IPS-NIHi7 (cell line): ENCODE measurements at regions not wholly inside any gene's neighbourhood (a gene's known extent, or its start where the extent isn't known, plus 50 kb on each side); places are given as distances from the start of the nearest gene placed in this dataset.
"Not testable (repeated sequence)": the region's sequence is repeated elsewhere in the genome, so short reads cannot be mapped to it uniquely, and the experiment has no call there.

Experiments used
- DNase-seq: peaks from one replicate; pipeline ENCODE4 v3.0.0; 2012; ENCODE audit warnings: mixed read lengths; ENCODE audit errors: extremely low spot score

DNA sequence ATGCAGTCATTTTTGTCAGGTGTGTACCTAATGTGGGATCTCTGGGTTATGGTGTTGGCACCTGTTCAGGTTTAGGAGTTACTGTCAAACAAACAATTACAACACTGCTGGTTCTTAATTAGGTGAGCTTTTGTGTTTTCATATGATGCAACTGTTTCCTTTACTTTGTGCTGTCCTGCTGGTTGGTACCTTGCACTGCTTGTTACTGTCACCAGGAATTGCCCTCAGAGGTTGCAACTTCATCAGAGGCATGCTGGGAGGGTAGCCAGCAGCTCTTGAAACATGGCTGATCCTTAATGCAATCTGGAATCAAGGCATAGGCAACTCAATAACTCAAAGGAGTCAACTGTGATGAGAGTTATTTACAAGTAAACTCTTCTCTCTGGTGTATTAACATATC is 400.3 kb downstream of the MIAT start:
- no peak for DNase-seq

DNA sequence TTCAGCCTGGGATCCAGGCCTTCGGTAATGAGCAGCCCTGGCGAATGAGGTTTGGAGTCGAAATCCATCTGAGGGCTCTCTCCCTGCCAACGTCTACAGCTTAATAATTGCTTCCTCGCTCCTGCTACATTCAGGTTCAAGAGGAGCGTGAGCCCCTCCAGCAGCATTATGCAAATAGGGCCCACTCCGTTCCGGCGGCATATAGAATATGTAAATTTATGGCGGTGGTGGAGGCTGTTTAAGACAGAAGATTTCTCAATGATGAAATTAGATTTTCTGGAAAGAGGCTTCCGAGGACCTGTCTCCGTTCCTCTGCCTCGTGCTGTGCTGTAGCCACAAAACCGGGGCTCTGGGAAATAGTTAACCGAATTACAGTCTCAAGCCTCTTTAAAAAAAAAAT is 402.8 kb downstream of the MIAT start:
- DNase-seq: no peak

DNA sequence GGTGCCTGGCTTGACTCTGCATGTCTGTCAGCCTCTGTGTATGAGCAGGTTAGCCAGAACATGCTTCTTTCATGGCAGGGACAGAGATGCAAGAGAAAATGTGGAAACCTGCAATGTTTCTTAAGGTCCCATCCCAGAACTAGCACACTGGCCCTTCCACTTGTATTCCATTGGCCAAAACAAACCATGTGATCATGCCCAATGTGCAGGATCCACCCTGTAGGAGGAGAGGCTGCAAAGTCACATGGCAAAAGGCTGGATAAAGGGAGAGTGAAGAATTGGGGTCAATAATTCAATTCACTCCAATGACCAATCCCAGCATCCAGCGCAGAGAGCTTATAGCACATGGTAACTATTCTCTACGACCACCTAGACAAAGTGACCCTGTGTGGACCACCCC is 405.5 kb downstream of the MIAT start:
- DNase-seq: no peak

DNA sequence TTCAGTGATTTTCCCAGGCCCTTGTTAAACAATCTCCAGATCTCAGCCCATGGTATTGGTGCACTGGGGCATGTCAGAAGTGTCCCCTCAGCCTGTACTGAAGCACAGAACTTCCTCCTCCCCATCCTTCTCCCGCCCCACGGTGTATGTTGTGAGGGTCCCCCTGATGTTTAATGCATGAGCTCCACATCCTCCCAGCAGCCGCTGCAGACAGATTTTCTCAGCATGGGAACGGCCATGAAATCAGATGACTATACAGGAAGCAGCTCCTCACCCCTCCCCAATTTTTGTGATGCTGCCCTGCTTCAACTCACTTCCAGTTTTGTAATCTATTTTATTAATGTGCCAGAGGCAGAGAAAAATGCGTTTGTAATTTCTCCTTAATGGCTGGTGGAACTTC is 406.0 kb downstream of the MIAT start:
- no peak for DNase-seq

DNA sequence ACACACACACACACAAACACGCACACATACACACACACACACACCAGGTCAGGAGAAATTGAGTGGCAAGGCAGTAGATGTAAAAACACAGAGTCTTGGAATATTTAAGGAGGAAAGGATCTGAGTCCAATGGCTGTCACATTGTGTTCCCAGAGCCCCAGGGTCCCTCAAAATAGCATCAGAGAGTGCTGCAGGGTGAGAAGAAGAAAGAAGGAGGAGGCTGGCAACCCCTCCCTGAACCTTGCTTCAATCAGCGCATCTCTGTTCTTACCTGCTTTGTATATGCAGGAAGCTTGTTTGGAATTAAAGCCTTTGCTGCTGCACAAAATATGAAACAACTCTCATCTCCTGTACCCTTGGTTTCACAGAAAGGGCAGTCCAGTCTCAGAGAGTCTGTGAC is 406.5 kb downstream of the MIAT start:
- no peak for DNase-seq

DNA sequence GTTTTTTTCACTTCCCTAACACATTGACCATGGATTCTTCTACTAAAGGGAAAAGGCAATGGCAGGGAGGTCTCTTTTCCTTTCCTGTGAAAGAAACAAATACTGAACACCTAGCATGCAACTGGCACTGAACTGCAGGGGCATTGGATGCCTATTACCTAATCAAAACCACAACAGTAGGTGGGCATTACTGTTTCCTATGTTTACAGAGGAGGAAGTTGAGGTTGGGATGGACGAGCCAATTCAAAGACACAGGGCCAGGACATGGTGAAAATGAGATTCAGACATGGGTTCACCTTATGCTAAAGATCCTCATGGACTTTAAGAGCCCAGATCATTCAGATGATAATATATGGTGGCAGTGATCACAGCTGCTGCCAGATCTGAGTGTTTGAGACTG is 407.0 kb downstream of the MIAT start:
- no peak for DNase-seq

DNA sequence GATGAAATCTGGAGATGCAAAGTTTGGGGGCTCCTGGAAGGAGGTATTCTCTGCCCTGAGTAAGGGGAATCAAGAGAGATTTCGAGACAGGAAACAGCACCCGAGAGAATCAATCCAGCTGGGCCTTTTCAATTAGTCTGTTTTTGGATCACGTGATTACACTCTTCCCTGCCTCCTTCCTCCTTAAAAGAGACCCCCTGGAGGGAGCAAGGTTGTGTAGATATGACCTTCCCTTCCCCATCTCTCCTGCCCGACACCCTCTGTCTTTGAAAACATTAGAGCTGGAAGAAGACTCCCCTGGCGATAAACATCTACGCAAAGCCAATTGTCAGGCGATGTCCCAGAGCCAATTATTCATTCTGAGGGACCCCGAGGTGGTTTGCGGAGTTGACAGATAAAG is 407.9 kb downstream of the MIAT start:
- DNase-seq: no peak

DNA sequence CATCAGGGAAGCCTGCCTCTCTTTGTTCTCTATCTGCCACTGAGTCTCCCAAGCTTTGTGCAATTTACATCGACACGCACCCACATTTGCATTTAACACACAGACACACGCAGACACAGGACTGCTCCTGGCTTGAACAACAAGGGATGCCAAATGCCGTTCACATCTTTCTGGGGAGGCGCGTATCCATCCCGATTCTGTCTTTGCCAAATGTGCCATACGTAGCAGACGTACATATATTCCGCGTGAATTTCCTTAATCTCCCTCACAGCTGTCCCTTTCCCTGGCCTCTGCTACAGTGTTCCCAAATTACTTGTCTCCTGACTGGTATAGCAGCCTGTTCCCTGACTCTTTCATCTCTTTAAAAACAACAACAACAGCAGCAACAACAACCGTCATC is 409.5 kb downstream of the MIAT start:
- no peak for DNase-seq

DNA sequence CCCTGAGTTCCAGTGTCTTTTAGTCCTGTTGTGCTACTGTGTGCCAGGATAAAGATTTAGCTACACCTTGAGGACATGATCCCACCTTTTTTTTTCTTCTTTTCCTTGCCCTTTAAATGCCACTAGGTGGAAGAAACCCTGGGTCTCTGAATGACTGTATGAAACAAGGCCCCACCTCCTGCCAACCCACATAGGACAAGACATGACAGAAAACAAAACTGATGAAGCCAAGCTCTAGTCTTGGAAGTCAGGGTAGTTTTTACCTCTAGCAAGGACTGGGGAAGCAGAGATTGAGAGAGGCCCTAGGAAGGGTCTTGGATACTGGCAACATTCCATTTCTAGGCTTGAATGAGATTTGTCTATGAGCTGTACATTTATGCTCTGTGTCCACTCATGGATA is 410.7 kb downstream of the MIAT start:
- no peak for DNase-seq

DNA sequence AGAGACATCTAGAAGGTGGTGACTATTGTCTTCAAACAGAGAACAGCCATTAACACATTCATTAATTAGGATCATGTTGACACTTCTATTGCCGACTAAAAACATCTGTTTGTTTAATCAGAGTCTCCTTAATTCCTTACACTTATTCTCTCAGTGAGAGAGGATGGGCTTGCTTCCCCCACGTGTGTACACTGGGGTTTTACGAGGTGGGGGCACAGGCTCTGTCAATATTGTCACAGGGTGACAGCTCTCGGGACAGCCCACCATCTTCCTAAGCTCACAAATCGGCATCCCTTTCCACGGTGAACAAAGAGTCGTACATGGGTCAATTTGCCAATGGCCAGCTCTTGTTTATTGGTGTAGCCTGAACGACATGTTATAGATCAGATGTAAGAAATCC is 413.2 kb downstream of the MIAT start:
- DNase-seq: no peak

DNA sequence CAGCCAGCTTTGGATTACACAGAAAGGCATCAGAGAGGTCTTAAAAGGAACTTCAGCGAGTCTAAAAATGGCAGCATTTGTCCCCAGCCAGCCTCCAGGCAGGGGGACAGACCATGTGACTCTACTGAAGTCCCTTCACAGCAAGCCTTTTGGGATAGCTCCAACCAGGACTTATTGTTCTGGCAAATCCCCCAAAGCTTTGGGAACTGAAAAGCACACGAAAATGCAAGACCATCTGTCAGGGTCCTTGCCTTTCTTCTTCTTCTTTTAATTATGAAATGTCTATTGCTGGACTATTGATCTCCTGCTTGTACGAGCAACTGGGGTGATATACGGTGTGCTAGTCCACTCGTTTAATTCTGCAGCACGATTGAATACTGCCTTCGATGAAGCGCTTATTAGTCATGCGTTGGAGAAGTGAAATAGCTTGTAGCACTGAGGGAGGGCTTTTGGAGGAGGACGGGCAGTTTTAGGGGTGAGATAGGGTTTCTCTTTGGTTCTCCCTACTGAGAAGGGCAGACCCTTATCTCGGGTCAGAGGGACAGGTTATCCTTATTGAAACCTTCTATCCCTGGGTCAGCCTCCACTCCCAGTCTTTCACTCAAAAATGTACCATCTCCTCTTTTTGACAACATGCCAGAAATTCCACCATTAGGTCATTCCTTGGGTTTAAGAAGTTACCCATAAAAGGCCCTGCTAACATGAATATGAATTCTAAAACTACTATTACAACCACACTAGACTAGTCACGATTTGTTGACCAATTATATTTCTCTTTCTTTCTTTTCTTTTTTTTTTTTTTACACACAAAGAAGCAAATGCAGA is 416.4 kb downstream of the MIAT start:
- no peak for DNase-seq

DNA sequence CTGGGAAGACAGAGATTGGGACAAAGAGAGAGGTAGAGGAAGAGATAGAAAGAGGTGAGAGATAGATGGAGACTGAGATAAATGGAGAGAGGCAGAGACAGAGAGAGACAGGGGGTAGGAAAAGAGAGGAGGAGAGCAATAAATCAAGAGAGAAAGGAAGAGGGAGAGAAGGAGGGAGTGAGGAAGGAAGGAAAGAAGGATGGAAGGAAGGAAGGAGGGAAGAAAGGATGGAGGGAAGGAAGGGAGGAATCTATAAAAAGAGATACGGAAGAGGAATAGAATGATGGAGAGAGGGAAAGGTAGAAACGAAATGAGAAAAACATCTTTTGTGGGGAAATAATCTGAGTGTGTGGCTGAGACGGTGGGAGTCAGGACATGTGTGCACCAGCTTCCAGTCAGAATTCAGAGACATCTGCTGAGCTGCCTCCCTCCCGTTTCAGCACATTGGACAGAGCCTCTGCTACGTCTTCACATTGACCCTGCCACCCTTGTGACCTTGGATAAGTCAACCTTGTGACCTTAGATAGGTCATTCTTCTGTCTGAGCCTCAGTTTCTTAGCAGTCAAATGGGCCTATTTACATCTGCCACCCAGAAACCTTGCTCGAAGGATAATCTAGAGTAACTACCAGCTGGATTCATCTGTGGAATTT is 417.8 kb downstream of the MIAT start:
- peak; percentile 67 for DNase-seq

DNA sequence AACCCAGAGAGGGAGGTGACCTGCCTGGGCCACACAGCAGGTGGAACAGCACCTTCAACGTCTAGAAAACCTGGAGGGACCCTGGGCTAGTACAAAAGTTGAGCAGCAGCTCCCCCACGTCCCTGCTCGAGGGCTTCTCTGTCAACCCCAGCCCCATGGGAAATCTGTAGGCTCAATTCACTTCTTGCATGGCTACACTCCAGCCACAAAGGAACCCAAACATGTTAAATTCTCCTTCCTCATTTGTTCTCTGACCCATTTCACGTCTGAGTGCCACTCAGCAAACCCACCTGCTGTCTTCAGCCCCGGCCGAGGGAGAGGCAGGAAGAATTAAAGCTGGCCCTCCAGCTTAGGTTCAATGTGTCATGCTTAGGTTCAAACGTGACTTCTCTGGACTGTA is 418.5 kb downstream of the MIAT start:
- DNase-seq: no peak

DNA sequence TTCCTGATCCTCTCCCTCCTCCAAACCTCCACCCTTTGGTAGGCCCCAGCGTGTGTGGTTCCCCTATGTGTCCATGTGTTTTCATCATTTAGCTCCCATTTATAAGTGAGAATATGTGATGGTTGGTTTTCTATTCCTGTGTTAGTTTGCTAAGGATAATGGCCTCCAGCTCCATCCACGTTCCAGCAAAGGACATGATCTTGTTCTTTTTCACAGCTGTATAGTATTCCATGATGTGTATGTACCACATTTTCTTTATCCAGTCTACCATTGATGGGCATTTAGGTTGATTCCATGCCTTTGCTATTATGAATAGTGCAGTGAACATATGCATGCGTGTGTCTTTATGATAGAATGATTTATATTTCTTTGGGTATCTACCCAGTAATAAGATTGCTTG is 420.7 kb downstream of the MIAT start:
- DNase-seq: not testable (repeated sequence)

DNA sequence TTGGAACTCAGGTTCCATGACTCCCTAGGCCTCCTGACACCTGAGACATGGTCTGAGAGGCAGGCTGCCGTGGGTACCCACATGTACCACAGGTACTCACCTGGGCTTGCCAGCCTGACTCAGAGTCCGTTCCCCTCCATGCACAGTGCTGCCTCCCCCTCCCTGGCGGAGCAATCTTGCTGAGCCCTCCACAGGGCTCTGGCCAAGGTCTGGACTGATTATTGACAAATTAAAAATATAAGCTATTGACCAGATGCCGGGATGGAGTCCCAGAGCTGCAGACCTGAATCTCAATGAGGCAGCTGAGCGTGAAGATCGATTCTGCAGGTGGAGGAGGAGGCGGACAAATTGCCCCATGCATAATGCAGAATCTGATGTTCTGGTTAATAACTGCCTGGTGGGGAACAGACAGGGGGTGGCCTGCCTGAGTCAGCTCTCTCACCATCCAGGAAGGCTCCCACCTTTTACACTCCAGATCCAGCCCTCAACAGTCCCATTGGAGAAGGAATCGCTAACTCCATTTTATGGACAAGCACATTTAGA is 422.7 kb downstream of the MIAT start:
- no peak for DNase-seq

DNA sequence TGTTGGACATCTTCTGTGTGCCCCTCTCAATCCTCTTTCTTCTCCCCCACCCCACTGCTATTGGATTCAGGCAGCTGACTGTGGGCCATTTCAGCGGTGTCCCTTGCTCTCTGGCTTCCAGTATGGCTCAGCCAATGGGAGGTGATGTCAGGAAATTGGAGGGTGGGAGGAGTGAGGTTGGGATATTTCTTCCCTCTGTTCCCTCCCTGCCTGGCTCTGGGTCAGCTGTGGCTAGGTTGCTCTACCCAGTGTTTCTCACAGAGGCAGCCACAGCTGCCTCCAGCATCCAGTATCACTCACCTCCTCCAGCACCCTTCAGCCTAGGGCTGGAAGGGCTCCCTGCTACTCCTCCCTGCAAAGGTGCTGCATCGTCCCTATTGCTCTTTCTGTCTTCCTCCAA is 423.5 kb downstream of the MIAT start:
- no peak for DNase-seq

DNA sequence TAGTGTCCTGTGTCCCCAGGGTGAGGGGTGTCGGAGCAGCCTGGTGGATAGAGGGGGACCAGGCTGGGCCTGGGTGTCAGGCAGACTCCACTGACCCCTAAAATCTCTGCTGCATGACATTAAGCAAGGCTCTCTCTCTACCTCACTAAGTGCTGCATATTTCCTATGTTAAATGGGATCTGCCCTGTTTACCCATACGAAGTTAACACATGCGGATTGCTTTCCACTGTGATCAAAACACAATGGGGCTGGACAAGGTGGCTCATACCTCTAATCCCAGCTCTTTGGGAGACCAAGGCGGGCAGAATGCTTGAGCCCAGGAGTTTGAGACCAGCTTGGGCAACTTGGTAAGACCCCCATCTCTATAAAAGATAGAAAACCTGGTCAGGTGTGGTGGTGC is 426.2 kb downstream of the MIAT start:
- no peak for DNase-seq

DNA sequence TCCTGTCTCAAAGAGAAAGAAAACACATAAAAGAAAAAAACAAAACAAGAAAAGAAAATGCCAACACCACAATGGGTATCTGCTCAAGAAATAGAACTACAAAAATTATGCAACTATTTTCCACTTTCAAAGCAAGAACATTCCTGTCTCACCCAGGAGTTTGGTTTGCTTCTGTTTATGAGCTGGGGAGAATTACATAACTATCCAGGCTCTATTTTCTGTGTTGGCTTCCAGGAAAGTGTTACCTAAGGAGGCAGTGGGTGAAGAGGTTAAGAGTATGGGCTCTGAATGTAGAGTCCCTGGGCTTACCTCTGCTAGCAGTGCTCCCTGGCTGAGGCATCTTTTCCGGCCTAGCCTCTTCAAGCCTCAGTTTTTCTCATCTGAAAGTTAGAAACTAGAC is 426.7 kb downstream of the MIAT start:
- no peak for DNase-seq

DNA sequence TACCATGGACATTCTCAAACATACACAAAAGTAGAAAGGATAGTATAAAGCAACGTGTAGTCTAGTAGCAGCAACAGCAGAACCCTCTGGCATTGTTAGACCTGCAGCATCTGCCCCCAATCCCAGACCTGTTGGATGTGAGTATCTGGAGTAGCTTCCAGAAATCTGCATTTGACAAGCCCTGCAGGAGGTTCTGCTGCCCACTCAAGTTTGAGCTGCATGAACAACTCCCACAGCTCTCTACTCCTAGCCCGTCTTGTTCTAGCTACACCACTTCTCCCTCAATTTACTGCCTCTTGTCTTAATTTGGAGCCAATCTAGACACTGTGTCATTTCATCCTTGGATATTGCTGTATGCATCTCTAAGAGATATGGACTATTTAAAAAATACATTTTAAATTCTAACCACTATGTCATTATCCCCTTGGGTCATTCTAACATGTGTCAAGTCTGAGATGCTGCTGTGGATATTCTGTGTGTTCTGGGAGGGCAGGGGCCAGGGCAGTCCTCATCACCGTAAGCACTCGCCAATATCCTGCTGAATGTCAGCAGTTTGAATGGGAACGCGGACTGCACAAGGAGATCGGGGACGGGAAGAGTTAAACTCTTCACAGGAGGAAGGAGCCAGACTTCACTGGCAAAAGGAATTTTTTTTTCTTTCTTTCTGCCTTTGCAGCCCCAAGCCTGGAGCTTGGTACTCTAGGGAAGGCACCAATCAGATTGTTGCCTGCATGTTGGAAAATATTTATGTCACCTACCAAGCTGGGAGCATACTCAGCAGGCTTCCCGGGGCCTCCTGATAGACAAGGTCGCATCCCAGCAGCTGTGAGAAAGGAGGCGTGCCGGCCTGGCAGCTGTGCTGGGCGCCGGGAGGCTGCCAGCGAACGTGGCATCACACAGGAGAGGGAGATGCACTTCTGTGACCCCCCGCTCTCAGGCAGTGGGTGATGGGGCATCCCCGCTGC is 429.0 kb downstream of the MIAT start:
- no peak for DNase-seq

DNA sequence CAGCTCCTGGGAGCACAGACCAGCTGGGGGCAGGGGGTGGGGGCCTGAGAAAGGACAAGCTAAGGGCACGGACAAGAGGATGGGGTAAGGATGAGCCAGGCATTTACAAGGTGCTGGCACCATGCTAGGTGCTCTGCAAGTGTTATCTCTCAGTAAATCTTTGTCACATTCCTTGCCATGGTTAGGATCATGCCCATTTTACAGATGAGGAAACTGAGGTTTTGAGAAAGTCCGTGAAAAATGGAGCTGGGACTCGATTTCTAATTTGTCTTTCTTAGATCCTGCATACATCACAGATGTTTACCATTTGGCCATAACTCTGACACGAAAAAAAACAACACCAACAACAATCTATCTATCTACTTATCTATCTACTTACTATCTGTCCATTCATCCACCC is 429.7 kb downstream of the MIAT start:
- DNase-seq: no peak

DNA sequence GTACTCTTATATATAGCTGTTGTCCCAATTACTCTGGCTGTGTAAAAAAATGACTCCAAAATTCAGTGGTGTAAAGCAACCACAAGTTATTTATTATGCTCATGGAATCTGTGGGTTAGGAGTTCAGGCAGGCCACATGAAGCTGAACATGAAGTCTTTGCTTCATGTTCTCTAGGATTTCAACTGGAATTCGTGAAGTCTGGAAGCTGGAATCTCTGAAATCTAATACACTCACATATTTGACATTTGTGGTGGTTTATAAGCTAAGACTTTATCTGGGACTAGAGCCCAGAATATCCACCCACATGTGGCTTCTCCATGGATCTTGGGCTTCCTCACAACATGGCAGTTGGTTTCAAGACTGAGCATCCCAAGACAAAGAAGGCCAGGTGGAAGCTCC is 430.6 kb downstream of the MIAT start:
- no peak for DNase-seq

DNA sequence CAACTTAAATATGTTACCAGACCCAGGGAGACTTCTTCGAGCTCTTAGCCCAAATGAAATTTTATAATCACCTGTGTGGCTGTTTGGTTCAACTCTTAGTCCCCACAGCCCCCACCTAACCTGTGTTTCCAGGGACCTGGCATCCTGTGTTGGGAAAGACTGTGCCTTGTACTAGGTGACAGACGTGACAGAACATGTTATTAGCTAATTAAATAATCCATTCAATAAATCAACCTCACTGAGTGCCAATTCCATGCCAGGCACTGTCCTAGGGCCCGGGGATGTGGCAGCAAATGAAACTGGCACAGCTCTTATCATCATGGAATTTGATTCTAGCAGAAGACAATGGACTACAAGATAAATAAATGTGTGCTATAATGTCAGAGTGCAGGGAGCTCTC is 431.9 kb downstream of the MIAT start:
- no peak for DNase-seq
